ENCODE measurements at regions not wholly inside any gene's neighbourhood (a gene's known extent, or its start where the extent isn't known, plus 50 kb on each side); places are given as distances from the start of the nearest gene placed in this dataset.

DNA sequence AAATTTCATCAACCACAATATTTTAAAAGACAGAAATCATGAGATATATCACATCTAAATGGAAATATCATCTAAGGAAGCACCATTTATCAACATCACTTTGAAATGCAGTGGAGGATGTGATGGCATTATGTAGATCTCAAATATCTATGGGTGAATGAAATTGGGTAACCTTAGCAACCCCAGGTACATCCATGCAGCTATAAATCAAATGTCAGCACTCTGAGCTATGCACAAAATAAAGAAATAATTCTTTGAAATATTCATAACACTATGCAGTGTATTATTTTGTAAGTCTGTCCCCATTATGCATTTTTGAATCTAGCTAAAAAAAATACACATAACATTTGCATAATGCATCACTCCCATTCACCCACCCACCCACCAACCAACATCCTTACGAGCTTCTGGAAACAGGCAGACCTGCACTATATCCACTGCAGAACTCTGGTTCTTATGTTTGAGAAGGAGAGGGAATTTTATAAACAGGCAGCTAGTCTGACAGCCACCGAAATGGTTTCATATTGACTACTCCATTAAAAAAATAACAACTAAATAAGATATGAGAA is 186.8 kb downstream of the SHOX2 start:
- Histone ChIP-seq H3K4me2 (ENCODE audit: low read length) (no peak overlapping the region), H3K4me3 (replicated peaks in 1 of 2; ENCODE audit: low read depth in 1 of 2, low read length in 2 of 2) (no peak overlapping the region), H3K9me3 (ENCODE audit: control insufficient read depth in 1 of 2, insufficient read depth in 1 of 2, low read depth in 1 of 2, low read length in 2 of 2) (no peaks in the 10 kb centered on the region), H4K20me1 (ENCODE audit: insufficient read depth) (no peaks in the 10 kb centered on the region), H3K36me3 (ENCODE audit: control insufficient read depth in 1 of 2, insufficient read depth in 2 of 2, low read length in 2 of 2) (no peaks in the 10 kb centered on the region), H3K79me2 (ENCODE audit: insufficient read depth, low read length) (no peaks in the 10 kb centered on the region), H3K27ac (ENCODE audit: low read depth, low read length) (no peak overlapping the region), H3K9me2 (ENCODE audit: insufficient read depth) (no peaks in the 10 kb centered on the region), H3K9ac (ENCODE audit: low read length) (no peak overlapping the region), H3K27me3 (ENCODE audit: insufficient read depth, low read length) (no peaks in the 10 kb centered on the region), H2AFZ (ENCODE audit: low read depth, low read length, poor library complexity, severe bottlenecking) (no peak overlapping the region), H3K4me1 (ENCODE audit: control insufficient read depth in 1 of 2, insufficient read depth in 2 of 2, low read length in 2 of 2) (no peaks in the 10 kb centered on the region)
- BruUV-seq (replicated peaks) = no TSS peak
- ChIA-PET POLR2A (no interaction called here), CTCF (no interaction called here), RAD21 (ENCODE audit: low non-redundant PET in 1 of 2, low total read pairs in 2 of 2, uncharacterized antibody in 2 of 2, unreplicated experiment in 2 of 2) (no interaction called here)
- DNase-seq (ENCODE audit: low read depth, low spot score) = no peak
- no peak for ATAC-seq
- intact Hi-C loops (cut with micrococcal nuclease) = no loop called here
- no peak for TF ChIP-seq SRF (IDR thresholded peaks at IDR 0.05; ENCODE audit: low read depth)
- no peak for TF ChIP-seq EZH2 (IDR thresholded peaks at IDR 0.05)
- TF ChIP-seq JUND (IDR thresholded peaks at IDR 0.05) = no peak
- TF ChIP-seq EGR1 (IDR thresholded peaks at IDR 0.05; ENCODE audit: low read depth) = no peak
- TF ChIP-seq ELF1 (IDR thresholded peaks at IDR 0.05; ENCODE audit: borderline replicate concordance, low read depth) = no peak
- no peak for TF ChIP-seq FOSL1 (IDR thresholded peaks at IDR 0.05; ENCODE audit: low read depth)

DNA sequence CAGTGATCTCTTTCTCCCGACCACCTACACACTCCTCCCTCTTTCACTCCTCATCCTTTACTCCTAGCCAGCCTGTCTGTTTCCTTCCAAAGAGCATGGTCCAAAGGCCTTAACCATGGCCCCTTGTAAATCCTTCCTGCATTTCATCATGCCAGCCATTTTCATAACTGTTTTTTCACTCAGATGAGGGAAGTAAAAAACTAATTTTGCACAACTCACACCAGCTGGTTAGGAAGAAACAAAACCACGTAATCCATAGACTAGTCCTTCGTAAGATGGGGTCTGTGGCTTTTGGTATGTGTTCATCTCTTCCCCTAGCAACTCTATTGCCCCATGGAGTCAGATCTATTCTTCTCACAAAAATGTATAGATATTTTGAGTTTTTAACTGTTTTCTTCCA is 187.8 kb downstream of the SHOX2 start:
- POLR2A ChIA-PET = no interaction called here
- CTCF ChIA-PET = no interaction called here
- TF ChIP-seq YY1 (IDR thresholded peaks at IDR 0.05; ENCODE audit: extremely low read depth, insufficient replicate concordance, low read depth, low read length) (no peak), POLR2A (IDR thresholded peaks at IDR 0.05; ENCODE audit: borderline replicate concordance, extremely low read depth, insufficient read depth, insufficient read length) (no peak), FOSL1 (IDR thresholded peaks at IDR 0.05; ENCODE audit: low read depth) (no peak), EGR1 (IDR thresholded peaks at IDR 0.05; ENCODE audit: low read depth) (no peak), SRF (IDR thresholded peaks at IDR 0.05; ENCODE audit: low read depth) (no peak), POLR2AphosphoS5 (IDR thresholded peaks at IDR 0.05; ENCODE audit: low read depth, low read length) (no peak), EZH2 (IDR thresholded peaks at IDR 0.05) (no peak), TCF7L2 (IDR thresholded peaks at IDR 0.05; ENCODE audit: borderline replicate concordance, extremely low read depth, insufficient read depth, insufficient read length) (no peak), SIN3A (IDR thresholded peaks at IDR 0.05; ENCODE audit: low read depth) (no peak), SP1 (IDR thresholded peaks at IDR 0.05; ENCODE audit: low read depth) (no peak), EZH2phosphoT487 (IDR thresholded peaks at IDR 0.05; ENCODE audit: borderline replicate concordance) (no peak), RAD21 (IDR thresholded peaks at IDR 0.05; ENCODE audit: low read depth) (no peak), ELF1 (IDR thresholded peaks at IDR 0.05; ENCODE audit: borderline replicate concordance, low read depth) (no peak), CEBPB (IDR thresholded peaks at IDR 0.05; ENCODE audit: low read depth) (no peak), CBX3 (IDR thresholded peaks at IDR 0.05; ENCODE audit: low read depth) (no peak)
- TF ChIP-seq, protein P1, sequence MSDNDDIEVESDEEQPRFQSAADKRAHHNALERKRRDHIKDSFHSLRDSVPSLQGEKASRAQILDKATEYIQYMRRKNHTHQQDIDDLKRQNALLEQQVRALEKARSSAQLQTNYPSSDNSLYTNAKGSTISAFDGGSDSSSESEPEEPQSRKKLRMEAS (IDR thresholded peaks at IDR 0.05) = no peak
- TF ChIP-seq, protein P2, sequence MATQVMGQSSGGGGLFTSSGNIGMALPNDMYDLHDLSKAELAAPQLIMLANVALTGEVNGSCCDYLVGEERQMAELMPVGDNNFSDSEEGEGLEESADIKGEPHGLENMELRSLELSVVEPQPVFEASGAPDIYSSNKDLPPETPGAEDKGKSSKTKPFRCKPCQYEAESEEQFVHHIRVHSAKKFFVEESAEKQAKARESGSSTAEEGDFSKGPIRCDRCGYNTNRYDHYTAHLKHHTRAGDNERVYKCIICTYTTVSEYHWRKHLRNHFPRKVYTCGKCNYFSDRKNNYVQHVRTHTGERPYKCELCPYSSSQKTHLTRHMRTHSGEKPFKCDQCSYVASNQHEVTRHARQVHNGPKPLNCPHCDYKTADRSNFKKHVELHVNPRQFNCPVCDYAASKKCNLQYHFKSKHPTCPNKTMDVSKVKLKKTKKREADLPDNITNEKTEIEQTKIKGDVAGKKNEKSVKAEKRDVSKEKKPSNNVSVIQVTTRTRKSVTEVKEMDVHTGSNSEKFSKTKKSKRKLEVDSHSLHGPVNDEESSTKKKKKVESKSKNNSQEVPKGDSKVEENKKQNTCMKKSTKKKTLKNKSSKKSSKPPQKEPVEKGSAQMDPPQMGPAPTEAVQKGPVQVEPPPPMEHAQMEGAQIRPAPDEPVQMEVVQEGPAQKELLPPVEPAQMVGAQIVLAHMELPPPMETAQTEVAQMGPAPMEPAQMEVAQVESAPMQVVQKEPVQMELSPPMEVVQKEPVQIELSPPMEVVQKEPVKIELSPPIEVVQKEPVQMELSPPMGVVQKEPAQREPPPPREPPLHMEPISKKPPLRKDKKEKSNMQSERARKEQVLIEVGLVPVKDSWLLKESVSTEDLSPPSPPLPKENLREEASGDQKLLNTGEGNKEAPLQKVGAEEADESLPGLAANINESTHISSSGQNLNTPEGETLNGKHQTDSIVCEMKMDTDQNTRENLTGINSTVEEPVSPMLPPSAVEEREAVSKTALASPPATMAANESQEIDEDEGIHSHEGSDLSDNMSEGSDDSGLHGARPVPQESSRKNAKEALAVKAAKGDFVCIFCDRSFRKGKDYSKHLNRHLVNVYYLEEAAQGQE (IDR thresholded peaks at IDR 0.05; ENCODE audit: low read depth) = no peak

More for the DNA sequence above, 187.8 kb downstream of the SHOX2 start:
- no peak overlapping the region for H3K4me3 ChIP-seq (replicated peaks in 1 of 2; ENCODE audit: low read depth in 1 of 2, low read length in 2 of 2)
- H3K27me3 ChIP-seq (ENCODE audit: insufficient read depth, low read length) = no peaks in the 10 kb centered on the region
- intact Hi-C loops (cut with micrococcal nuclease) = no loop called here
- no TSS peak for BruUV-seq (replicated peaks)
- H3K4me1 ChIP-seq (ENCODE audit: control insufficient read depth in 1 of 2, insufficient read depth in 2 of 2, low read length in 2 of 2) = no peaks in the 10 kb centered on the region
- no peak overlapping the region for H2AFZ ChIP-seq (ENCODE audit: low read depth, low read length, poor library complexity, severe bottlenecking)
- RAD21 ChIA-PET (ENCODE audit: low non-redundant PET in 1 of 2, low total read pairs in 2 of 2, uncharacterized antibody in 2 of 2, unreplicated experiment in 2 of 2) = no interaction called here
- H4K20me1 ChIP-seq (ENCODE audit: insufficient read depth) = no peaks in the 10 kb centered on the region
- ATAC-seq (no peak), DNase-seq (ENCODE audit: low read depth, low spot score) (no peak)
- no peaks in the 10 kb centered on the region for H3K36me3 ChIP-seq (ENCODE audit: control insufficient read depth in 1 of 2, insufficient read depth in 2 of 2, low read length in 2 of 2)
- no peak overlapping the region for H3K4me2 ChIP-seq (ENCODE audit: low read length)
- H3K9me2 ChIP-seq (ENCODE audit: insufficient read depth) = no peaks in the 10 kb centered on the region
- H3K79me2 ChIP-seq (ENCODE audit: insufficient read depth, low read length) = no peaks in the 10 kb centered on the region
- H3K27ac ChIP-seq (ENCODE audit: low read depth, low read length) = no peak overlapping the region
- no peak overlapping the region for H3K9ac ChIP-seq (ENCODE audit: low read length)
- H3K9me3 ChIP-seq (ENCODE audit: control insufficient read depth in 1 of 2, insufficient read depth in 1 of 2, low read depth in 1 of 2, low read length in 2 of 2) = no peaks in the 10 kb centered on the region
